NCI-H2029 treated with DMSO at 0.1 percent for 48 hours (cell line): ENCODE measurements at regions not wholly inside any gene's neighbourhood (a gene's known extent, or its start where the extent isn't known, plus 50 kb on each side); places are given as distances from the start of the nearest gene placed in this dataset.

ENCODE experiments used
- DNase-seq: peaks from one replicate; lab custom pipeline; 2025; lab: John Stamatoyannopoulos, UW

- DNase-seq: no peak
Measured at GRCh38 chr17:74015316-74015715, 188.2 kb upstream of the RPL38 start.

GRCh38 chr17:74015990-74016389, 187.5 kb upstream of the RPL38 start:
- no peak for DNase-seq

GRCh38 chr17:74016461-74016860, 187.0 kb upstream of the RPL38 start:
- DNase-seq: no peak

GRCh38 chr17:74017466-74017865, 186.0 kb upstream of the RPL38 start:
- DNase-seq: no peak

- DNase-seq: no peak
Measured at GRCh38 chr17:74018115-74018514, 185.4 kb upstream of the RPL38 start.

GRCh38 chr17:74019271-74019670, 184.2 kb upstream of the RPL38 start:
- no peak for DNase-seq

GRCh38 chr17:74019860-74020259, 183.6 kb upstream of the RPL38 start:
- no peak for DNase-seq

GRCh38 chr17:74020522-74020921, 183.0 kb upstream of the RPL38 start:
- no peak for DNase-seq

GRCh38 chr17:74024871-74025531, 178.5 kb upstream of the RPL38 start:
- DNase-seq: no peak

- no peak for DNase-seq
Measured at GRCh38 chr17:74027444-74027843, 176.0 kb upstream of the RPL38 start.

GRCh38 chr17:74028354-74029116, 174.9 kb upstream of the RPL38 start:
- no peak for DNase-seq

- DNase-seq: no peak
Measured at GRCh38 chr17:74031316-74032090, 172.0 kb upstream of the RPL38 start.

GRCh38 chr17:74032222-74032621, 171.3 kb upstream of the RPL38 start:
- no peak for DNase-seq

GRCh38 chr17:74037320-74037719, 166.2 kb upstream of the RPL38 start:
- no peak for DNase-seq

- DNase-seq: no peak
Measured at GRCh38 chr17:74040291-74040690, 163.2 kb upstream of the RPL38 start.

GRCh38 chr17:74040729-74041128, 162.7 kb upstream of the RPL38 start:
- DNase-seq: no peak

- no peak for DNase-seq
Measured at GRCh38 chr17:74041869-74042640, 161.4 kb upstream of the RPL38 start.

GRCh38 chr17:74042744-74043486, 160.6 kb upstream of the RPL38 start:
- DNase-seq: no peak

GRCh38 chr17:74043976-74044375, 159.5 kb upstream of the RPL38 start:
- no peak for DNase-seq

- peak; percentile 51 for DNase-seq
Measured at GRCh38 chr17:74045608-74046280, 157.7 kb upstream of the RPL38 start.
